ENCODE measurements at regions not wholly inside any gene's neighbourhood (a gene's known extent, or its start where the extent isn't known, plus 50 kb on each side); places are given as distances from the start of the nearest gene placed in this dataset.
A peak's percentile ranks its signal among the peaks of the same experiment; 100 is the strongest.

DNA sequence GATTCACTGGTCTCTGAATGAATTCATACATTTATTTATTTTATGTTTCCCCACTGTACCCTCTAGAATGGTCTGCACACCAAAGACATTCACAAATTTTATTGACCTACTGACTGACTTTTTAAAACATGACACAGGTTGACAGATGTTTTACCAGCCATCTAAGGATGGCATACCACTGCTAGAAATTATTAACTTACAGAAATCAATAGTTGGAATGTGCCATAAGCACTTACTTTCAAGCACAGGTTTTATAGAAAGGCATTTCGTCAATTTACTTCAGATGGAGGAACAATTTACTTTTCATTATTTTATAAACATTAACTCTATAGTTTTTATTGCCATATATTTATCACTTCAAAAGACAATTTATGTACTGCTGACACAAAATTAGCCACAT is 448.7 kb upstream of the FBXO33 start:
- peak; percentile 89 for ATAC-seq
- Histone ChIP-seq H3K4me2 (ENCODE audit: low read depth, low read length) (no peak overlapping the region), H3K27me3 (ENCODE audit: control insufficient read depth in 1 of 2, insufficient read depth in 2 of 2, low read length in 2 of 2) (no peaks in the 10 kb centered on the region), H3K4me3 (replicated peaks in 1 of 3; ENCODE audit: insufficient read depth in 1 of 3, low read depth in 2 of 3, low read length in 3 of 3) (no peak overlapping the region), H3K27ac (ENCODE audit: extremely low read length, insufficient read depth, low read length) (no peak overlapping the region), H3K4me1 (ENCODE audit: insufficient read depth, low read length) (no peaks in the 10 kb centered on the region), H4K20me1 (ENCODE audit: insufficient read depth, low read length) (no peaks in the 10 kb centered on the region), H3K9ac (ENCODE audit: insufficient read depth, low read depth, low read length) (no peak overlapping the region), H3K9me3 (ENCODE audit: low read length) (peaks cover 25% of the 10 kb centered on the region), H3K79me2 (ENCODE audit: insufficient read depth, low read length) (no peaks in the 10 kb centered on the region), H2AFZ (ENCODE audit: low read length) (no peak overlapping the region), H3K36me3 (replicated peaks in 1 of 2; ENCODE audit: control insufficient read depth in 1 of 2, insufficient read depth in 2 of 2, low read length in 2 of 2) (no peaks in the 10 kb centered on the region)
- ChIA-PET CTCF (ENCODE audit: low intra/inter-chr PET ratio, low total read pairs) (no interaction called here), POLR2A (no interaction called here)
- no peak for DNase-seq (ENCODE audit: low spot score)
- WGBS (ENCODE audit: low lambda C conversion rate), result 0% methylated on average over 1 of the region's 1 CpG
- no TSS peak for BruUV-seq (replicated peaks)
- in situ Hi-C loops (cut with HindIII; ENCODE audit: extremely low pct_ligation_motif_present, low pct_unique_long_range_greater_than_20kb) (no loop called here), intact Hi-C loops (cut with micrococcal nuclease; ENCODE audit: unreplicated experiment) (no loop called here)
- no peak for FAIRE-seq
- TF ChIP-seq MIXL1 (CRISPR knock-in tag; IDR thresholded peaks at IDR 0.05), result peak; percentile 75
- TF ChIP-seq, protein P1, sequence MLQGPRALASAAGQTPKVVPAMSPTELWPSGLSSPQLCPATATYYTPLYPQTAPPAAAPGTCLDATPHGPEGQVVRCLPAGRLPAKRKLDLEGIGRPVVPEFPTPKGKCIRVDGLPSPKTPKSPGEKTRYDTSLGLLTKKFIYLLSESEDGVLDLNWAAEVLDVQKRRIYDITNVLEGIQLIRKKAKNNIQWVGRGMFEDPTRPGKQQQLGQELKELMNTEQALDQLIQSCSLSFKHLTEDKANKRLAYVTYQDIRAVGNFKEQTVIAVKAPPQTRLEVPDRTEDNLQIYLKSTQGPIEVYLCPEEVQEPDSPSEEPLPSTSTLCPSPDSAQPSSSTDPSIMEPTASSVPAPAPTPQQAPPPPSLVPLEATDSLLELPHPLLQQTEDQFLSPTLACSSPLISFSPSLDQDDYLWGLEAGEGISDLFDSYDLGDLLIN (CRISPR knock-in tag; IDR thresholded peaks at IDR 0.05; ENCODE audit: borderline replicate concordance), result no peak
- TF ChIP-seq, protein P2, sequence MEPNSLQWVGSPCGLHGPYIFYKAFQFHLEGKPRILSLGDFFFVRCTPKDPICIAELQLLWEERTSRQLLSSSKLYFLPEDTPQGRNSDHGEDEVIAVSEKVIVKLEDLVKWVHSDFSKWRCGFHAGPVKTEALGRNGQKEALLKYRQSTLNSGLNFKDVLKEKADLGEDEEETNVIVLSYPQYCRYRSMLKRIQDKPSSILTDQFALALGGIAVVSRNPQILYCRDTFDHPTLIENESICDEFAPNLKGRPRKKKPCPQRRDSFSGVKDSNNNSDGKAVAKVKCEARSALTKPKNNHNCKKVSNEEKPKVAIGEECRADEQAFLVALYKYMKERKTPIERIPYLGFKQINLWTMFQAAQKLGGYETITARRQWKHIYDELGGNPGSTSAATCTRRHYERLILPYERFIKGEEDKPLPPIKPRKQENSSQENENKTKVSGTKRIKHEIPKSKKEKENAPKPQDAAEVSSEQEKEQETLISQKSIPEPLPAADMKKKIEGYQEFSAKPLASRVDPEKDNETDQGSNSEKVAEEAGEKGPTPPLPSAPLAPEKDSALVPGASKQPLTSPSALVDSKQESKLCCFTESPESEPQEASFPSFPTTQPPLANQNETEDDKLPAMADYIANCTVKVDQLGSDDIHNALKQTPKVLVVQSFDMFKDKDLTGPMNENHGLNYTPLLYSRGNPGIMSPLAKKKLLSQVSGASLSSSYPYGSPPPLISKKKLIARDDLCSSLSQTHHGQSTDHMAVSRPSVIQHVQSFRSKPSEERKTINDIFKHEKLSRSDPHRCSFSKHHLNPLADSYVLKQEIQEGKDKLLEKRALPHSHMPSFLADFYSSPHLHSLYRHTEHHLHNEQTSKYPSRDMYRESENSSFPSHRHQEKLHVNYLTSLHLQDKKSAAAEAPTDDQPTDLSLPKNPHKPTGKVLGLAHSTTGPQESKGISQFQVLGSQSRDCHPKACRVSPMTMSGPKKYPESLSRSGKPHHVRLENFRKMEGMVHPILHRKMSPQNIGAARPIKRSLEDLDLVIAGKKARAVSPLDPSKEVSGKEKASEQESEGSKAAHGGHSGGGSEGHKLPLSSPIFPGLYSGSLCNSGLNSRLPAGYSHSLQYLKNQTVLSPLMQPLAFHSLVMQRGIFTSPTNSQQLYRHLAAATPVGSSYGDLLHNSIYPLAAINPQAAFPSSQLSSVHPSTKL (CRISPR knock-in tag; IDR thresholded peaks at IDR 0.05), result 0 out of 2 replicates have a peak, but pooled peaks have one; percentile 26
- no peak for TF ChIP-seq SOX13 (IDR thresholded peaks at IDR 0.05)
- 0 out of 4 replicates have a peak, but pooled peaks of 1 of the 2 experiments have one; percentile 15 for TF ChIP-seq SOX13 (CRISPR knock-in tag; conservative IDR thresholded peaks at IDR 0.05 in 1 of 2, IDR thresholded peaks at IDR 0.05 in 1 of 2)
- TF ChIP-seq ZC3H13 (CRISPR knock-in tag; IDR thresholded peaks at IDR 0.05), result no peak
- TF ChIP-seq ZNF224 (CRISPR knock-in tag; IDR thresholded peaks at IDR 0.05), result no peak
- TF ChIP-seq HDAC1 (CRISPR knock-in tag; IDR thresholded peaks at IDR 0.05), result 0 out of 2 replicates have a peak, but pooled peaks have one; percentile 15
- TF ChIP-seq ZNF33A (CRISPR knock-in tag; IDR thresholded peaks at IDR 0.05; ENCODE audit: borderline replicate concordance), result 0 out of 2 replicates have a peak, but pooled peaks have one; percentile 12
- TF ChIP-seq, protein P3, sequence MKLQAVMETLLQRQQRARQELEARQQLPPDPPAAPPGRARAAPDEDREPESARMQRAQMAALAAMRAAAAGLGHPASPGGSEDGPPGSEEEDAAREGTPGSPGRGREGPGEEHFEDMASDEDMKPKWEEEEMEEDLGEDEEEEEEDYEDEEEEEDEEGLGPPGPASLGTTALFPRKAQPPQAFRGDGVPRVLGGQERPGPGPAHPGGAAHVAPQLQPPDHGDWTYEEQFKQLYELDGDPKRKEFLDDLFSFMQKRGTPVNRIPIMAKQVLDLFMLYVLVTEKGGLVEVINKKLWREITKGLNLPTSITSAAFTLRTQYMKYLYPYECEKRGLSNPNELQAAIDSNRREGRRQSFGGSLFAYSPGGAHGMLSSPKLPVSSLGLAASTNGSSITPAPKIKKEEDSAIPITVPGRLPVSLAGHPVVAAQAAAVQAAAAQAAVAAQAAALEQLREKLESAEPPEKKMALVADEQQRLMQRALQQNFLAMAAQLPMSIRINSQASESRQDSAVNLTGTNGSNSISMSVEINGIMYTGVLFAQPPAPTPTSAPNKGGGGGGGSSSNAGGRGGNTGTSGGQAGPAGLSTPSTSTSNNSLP (IDR thresholded peaks at IDR 0.05; ENCODE audit: low read depth, low read length), result peak; percentile 22; the same call in 1 of the 2 replicates
- peak; percentile 36; the same call in 1 of the 2 replicates for TF ChIP-seq POGZ (CRISPR knock-in tag; IDR thresholded peaks at IDR 0.05)
- TF ChIP-seq ZNF17 (CRISPR knock-in tag; IDR thresholded peaks at IDR 0.05), result no peak
- TF ChIP-seq CREB1 (IDR thresholded peaks at IDR 0.05), result no peak
- TF ChIP-seq CREB1 (CRISPR knock-in tag; IDR thresholded peaks at IDR 0.05), result peak; percentile 33; the same call in 1 of the 2 replicates
- TF ChIP-seq ATF7-NPFF (CRISPR knock-in tag; IDR thresholded peaks at IDR 0.05; ENCODE audit: low read depth), result no peak
- peak; percentile 20; the same call in 1 of the 2 replicates for TF ChIP-seq TCF7 (IDR thresholded peaks at IDR 0.05; ENCODE audit: low read depth)
- TF ChIP-seq BHLHE40 (IDR thresholded peaks at IDR 0.05; ENCODE audit: low read length), result peak; percentile 38; the same call in 1 of the 2 replicates
- TF ChIP-seq BCL6 (CRISPR knock-in tag; IDR thresholded peaks at IDR 0.05), result peak; percentile 63

All from HepG2 (cell line).